Omental fat pad (tissue), 3 donors: ENCODE measurements at regions not wholly inside any gene's neighbourhood (a gene's known extent, or its start where the extent isn't known, plus 50 kb on each side); places are given as distances from the start of the nearest gene placed in this dataset.

Experiments used
- ATAC-seq: fragments of 150-250 bp; one replicate; pipeline ENCODE4 v1.9.1; 2016; ENCODE audit warnings: mild to moderate bottlenecking, moderate library complexity; ENCODE audit not compliant: low FRiP score
- DNase-seq: peaks from one replicate; pipeline ENCODE4 v3.0.0-alpha.2; 2019; ENCODE audit warnings: low spot score
- TF ChIP-seq, protein P1 (sequence below), 3 donors: fragments of 450-650 bp; IDR thresholded peaks; one replicate each; pipeline ENCODE4 v1.5.1; 2016 to 2017; ENCODE audit warnings: antibody characterized with exemption in 3 of 3, mild to moderate bottlenecking in 3 of 3, moderate library complexity in 2 of 3

DNA sequence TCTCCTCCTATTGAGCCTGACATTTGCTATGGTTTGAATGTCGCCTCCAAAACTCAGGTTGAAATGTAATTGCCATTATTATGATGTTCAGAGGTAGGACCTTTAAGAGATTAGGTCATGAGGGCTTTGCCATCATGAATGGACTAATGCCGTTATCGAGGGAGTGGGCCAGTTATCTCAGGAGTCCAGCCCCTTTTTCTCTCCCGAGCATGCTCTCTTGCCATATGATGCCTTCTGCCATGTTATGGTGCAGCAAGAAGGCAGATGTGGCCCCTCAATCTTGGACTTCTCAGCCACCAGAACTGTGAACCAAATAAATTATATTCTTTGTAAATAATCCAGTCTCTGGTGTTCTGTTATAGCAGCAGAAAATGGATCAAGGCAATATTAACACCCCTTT, 323.5 kb downstream of the RRAGC start:
- TF ChIP-seq, protein P1, sequence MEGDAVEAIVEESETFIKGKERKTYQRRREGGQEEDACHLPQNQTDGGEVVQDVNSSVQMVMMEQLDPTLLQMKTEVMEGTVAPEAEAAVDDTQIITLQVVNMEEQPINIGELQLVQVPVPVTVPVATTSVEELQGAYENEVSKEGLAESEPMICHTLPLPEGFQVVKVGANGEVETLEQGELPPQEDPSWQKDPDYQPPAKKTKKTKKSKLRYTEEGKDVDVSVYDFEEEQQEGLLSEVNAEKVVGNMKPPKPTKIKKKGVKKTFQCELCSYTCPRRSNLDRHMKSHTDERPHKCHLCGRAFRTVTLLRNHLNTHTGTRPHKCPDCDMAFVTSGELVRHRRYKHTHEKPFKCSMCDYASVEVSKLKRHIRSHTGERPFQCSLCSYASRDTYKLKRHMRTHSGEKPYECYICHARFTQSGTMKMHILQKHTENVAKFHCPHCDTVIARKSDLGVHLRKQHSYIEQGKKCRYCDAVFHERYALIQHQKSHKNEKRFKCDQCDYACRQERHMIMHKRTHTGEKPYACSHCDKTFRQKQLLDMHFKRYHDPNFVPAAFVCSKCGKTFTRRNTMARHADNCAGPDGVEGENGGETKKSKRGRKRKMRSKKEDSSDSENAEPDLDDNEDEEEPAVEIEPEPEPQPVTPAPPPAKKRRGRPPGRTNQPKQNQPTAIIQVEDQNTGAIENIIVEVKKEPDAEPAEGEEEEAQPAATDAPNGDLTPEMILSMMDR (IDR thresholded peaks at IDR 0.05), result no peak
- ATAC-seq (no peak), DNase-seq (no peak)

DNA sequence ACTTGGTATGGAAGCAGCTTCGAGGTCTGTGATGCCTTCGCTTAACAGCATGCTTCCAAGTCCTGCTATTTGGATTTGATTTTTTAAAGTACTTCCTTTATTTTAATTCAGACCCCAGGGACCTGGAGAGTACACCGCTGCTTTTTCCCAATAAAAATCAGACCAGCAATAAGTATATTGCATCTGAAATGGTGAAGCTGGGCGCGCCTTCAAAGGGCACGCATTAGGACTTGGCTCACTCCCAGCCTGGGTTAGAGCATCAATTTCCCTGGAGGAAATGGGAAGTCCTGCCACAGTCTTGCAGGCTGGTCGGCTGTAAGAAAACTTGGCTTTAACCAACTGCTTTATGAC, 325.1 kb downstream of the RRAGC start:
- TF ChIP-seq, protein P1 (IDR thresholded peaks at IDR 0.05), result no peak
- DNase-seq, result no peak
- no peak for ATAC-seq

DNA sequence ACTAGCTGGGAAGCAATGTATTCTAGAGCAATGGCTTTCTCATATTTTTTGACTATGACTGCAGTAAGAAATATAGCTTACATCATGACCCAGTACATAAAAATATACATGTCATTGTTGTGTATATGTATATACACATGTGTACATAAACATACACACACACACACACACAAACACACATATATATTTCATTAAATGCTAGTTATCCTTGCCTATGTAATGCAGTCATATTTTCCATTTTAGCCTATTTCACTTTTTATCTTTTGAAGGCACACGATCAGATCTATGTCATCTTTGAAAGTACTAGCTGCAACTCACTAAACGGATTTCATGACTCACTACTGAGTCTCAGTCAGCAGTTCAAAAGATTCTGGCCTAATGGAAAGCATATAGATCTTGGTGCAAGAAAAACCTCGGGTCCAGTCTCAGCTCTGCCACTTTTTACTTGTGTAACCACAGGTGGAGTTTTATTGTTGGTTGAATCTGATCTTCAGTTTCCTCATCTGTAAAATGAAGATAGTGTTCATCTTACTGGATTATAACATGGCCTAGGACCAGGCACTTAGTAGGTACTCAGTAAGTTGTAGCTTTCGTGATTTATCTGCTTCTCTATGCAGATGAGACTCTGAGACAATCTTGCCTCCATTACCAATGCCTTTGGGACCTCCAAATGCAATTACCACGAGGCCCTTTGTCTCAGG, 325.6 kb downstream of the RRAGC start:
- TF ChIP-seq, protein P1 (IDR thresholded peaks at IDR 0.05), result no peak
- no peak for DNase-seq

DNA sequence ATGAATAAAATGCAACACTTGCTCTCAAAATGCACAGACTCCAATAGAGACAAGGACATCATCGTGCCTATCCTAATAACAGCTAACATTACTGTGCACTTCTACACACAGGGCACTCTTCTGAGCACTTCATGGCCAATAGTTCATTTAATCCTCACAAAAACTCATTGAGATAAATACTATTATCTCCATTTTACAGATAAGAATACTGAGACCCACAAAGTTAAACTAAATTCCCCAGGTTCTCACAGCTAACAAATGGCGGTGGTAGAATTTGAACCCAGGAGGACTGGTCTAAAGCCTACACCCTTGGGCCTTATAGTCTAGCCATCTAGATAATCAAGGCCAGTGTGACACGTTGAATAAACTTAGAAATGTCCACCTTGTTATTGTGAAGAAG, 328.6 kb downstream of the RRAGC start:
- no peak for DNase-seq
- TF ChIP-seq, protein P1 (IDR thresholded peaks at IDR 0.05), result no peak
- ATAC-seq, result no peak

More for the DNA sequence above, 325.6 kb downstream of the RRAGC start:
- ATAC-seq, result no peak

DNA sequence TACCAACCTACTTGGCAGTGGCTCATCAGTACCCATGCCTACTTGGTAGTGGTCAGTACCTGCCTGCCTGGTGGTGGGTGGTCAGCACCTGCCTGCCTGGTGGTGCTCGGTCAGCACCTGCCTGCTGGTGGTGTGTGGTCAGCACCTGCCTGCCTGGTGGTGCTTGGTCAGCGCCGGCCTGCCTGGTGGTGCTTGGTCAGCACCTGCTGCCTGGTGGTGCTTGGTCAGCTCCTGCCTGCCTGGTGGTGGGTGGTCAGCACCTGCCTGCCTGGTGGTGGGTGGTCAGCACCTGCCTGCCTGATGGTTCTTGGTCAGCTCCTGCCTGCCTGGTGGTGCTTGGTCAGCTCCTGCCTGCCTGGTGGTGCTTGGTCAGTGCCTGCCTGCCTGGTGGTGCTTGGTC, 329.6 kb downstream of the RRAGC start:
- DNase-seq (no peak), ATAC-seq (no peak)
- TF ChIP-seq, protein P1 (IDR thresholded peaks at IDR 0.05), result no peak

DNA sequence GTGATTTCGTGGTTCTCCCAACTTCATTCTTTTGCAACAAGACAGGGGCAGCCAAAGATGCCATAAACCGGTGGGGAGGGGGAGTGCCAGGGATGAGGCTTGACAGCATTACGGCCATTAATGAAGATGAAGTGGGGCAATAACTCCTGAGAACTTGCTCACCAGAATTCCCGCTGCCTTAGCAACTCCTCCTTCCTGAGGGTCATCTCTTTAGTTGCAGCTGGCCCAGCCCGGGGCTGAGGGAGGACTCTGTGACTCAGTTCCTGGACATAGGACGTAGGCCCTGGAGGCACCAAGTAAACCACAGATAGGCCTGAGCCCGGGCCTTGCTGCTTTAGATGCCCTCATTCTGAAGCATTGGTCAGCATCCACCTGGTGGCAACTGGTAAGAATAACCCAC, 330.2 kb downstream of the RRAGC start:
- ATAC-seq, result no peak
- DNase-seq, result no peak
- TF ChIP-seq, protein P1 (IDR thresholded peaks at IDR 0.05), result no peak

DNA sequence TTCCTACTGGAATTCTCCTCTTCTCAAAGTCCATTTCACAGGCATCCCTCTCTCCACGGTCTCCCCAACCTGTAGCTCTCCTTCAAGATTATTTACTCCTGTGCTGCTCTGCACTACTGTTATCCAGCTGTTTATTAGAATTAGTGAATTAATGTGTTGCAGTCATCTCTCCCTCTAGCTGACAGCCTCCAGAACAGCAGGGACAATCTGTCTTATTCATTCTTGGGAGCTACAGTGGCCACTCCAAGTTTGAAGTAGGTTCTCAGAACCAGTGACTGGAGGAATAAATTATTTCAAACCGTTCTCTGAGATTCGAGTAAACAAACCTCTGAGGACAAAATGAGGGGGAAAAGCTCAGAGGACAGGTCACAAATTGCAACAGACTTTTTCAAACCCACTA, 330.9 kb downstream of the RRAGC start:
- ATAC-seq (no peak), DNase-seq (no peak)
- TF ChIP-seq, protein P1 (IDR thresholded peaks at IDR 0.05), result no peak
